ENCODE measurements at regions not wholly inside any gene's neighbourhood (a gene's known extent, or its start where the extent isn't known, plus 50 kb on each side); places are given as distances from the start of the nearest gene placed in this dataset.

DNA sequence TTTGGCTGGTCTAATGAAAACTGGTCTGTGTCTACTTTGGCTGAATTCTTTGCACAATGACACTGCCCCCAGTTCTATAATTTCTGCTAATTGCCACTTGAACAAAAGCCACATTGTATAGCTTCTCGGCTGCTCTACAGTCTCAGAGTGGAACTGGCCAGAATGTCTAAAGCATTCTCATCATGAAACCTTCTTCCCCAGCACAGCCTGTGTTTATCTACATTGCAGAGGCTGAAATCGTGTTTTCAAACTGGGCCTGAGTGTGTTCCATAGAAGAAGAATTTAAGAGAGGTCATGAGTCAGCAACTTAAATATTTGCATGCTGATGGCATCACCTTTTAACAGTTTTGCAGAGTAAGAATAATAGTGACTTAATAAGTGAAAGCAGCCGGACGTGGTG is 177.2 kb downstream of the BUB3 start:
- Histone ChIP-seq H3K4me2 (ENCODE audit: insufficient read depth, low read length) (no peak overlapping the region), H3K27me3 (ENCODE audit: control insufficient read depth in 2 of 2, insufficient read depth in 2 of 2, low read length in 2 of 2) (no peaks in the 10 kb centered on the region), H3K27ac (ENCODE audit: extremely low read depth, low read depth, low read length) (no peak overlapping the region), H3K4me3 (no peak overlapping the region), H4K20me1 (replicated peaks; ENCODE audit: control insufficient read depth, insufficient read depth, low read length) (no peaks in the 10 kb centered on the region), H2AFZ (ENCODE audit: low read depth, low read length) (no peak overlapping the region), H3K4me1 (replicated peaks in 1 of 2; ENCODE audit: control insufficient read depth in 2 of 2, insufficient read depth in 2 of 2, low read length in 2 of 2) (no peaks in the 10 kb centered on the region), H3K36me3 (ENCODE audit: control insufficient read depth, insufficient read depth, low read length) (no peaks in the 10 kb centered on the region), H3K79me2 (ENCODE audit: control insufficient read depth, insufficient read depth, low read length) (no peaks in the 10 kb centered on the region), H3K9ac (ENCODE audit: insufficient read depth in 1 of 2, low read depth in 2 of 2, low read length in 2 of 2) (no peak overlapping the region), H3K9me3 (replicated peaks; ENCODE audit: control insufficient read depth, insufficient read depth, low read depth, low read length) (no peaks in the 10 kb centered on the region), H3K9me1 (ENCODE audit: control insufficient read depth, insufficient read depth, low read length) (no peaks in the 10 kb centered on the region)
- FAIRE-seq (no peak), DNase-seq (ENCODE audit: extremely low read depth in 1 of 4, low spot score in 3 of 4) (no peak), ATAC-seq (no peak)
- intact Hi-C loops (cut with micrococcal nuclease) (no loop called here), in situ Hi-C loops (cut with MboI) (no loop called here)
- BruUV-seq (replicated peaks) = no TSS peak
- POLR2A ChIA-PET = no interaction called here
- WGBS (ENCODE audit: insufficient coverage, low coverage, missing lambda C conversion rate) = 0% methylated on average over 4 of the region's 4 CpGs
- CTCF ChIA-PET (ENCODE audit: low intra/inter-chr PET ratio) = no interaction called here
- TF ChIP-seq ZNF830 (CRISPR knock-in tag; IDR thresholded peaks at IDR 0.05) (no peak), ZNF316 (IDR thresholded peaks at IDR 0.05) (peak; percentile 52; the same call in 1 of the 2 replicates), MAFG (tag; conservative IDR thresholded peaks at IDR 0.05) (peak; percentile 44), ZC3H8 (IDR thresholded peaks at IDR 0.05) (no peak), C11orf30 (IDR thresholded peaks at IDR 0.05; ENCODE audit: low read depth) (peak; percentile 42), NEUROD1 (IDR thresholded peaks at IDR 0.05; ENCODE audit: borderline replicate concordance, low read depth, low read length, partially characterized antibody) (no peak), HNRNPH1 (optimal IDR thresholded peaks at IDR 0.05; ENCODE audit: low read depth, low read length) (no peak)
- TF ChIP-seq, protein P1, sequence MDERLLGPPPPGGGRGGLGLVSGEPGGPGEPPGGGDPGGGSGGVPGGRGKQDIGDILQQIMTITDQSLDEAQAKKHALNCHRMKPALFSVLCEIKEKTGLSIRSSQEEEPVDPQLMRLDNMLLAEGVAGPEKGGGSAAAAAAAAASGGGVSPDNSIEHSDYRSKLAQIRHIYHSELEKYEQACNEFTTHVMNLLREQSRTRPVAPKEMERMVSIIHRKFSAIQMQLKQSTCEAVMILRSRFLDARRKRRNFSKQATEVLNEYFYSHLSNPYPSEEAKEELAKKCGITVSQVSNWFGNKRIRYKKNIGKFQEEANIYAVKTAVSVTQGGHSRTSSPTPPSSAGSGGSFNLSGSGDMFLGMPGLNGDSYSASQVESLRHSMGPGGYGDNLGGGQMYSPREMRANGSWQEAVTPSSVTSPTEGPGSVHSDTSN (CRISPR knock-in tag; IDR thresholded peaks at IDR 0.05; ENCODE audit: low read depth) = no peak
- TF ChIP-seq, protein P1 (tag; conservative IDR thresholded peaks at IDR 0.05; ENCODE audit: low read depth) = no peak
- TF ChIP-seq, protein P2, sequence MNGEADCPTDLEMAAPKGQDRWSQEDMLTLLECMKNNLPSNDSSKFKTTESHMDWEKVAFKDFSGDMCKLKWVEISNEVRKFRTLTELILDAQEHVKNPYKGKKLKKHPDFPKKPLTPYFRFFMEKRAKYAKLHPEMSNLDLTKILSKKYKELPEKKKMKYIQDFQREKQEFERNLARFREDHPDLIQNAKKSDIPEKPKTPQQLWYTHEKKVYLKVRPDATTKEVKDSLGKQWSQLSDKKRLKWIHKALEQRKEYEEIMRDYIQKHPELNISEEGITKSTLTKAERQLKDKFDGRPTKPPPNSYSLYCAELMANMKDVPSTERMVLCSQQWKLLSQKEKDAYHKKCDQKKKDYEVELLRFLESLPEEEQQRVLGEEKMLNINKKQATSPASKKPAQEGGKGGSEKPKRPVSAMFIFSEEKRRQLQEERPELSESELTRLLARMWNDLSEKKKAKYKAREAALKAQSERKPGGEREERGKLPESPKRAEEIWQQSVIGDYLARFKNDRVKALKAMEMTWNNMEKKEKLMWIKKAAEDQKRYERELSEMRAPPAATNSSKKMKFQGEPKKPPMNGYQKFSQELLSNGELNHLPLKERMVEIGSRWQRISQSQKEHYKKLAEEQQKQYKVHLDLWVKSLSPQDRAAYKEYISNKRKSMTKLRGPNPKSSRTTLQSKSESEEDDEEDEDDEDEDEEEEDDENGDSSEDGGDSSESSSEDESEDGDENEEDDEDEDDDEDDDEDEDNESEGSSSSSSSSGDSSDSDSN (IDR thresholded peaks at IDR 0.05; ENCODE audit: borderline replicate concordance in 1 of 2, low read depth in 2 of 2, low read length in 2 of 2) = no peak
- TF ChIP-seq, protein P3, sequence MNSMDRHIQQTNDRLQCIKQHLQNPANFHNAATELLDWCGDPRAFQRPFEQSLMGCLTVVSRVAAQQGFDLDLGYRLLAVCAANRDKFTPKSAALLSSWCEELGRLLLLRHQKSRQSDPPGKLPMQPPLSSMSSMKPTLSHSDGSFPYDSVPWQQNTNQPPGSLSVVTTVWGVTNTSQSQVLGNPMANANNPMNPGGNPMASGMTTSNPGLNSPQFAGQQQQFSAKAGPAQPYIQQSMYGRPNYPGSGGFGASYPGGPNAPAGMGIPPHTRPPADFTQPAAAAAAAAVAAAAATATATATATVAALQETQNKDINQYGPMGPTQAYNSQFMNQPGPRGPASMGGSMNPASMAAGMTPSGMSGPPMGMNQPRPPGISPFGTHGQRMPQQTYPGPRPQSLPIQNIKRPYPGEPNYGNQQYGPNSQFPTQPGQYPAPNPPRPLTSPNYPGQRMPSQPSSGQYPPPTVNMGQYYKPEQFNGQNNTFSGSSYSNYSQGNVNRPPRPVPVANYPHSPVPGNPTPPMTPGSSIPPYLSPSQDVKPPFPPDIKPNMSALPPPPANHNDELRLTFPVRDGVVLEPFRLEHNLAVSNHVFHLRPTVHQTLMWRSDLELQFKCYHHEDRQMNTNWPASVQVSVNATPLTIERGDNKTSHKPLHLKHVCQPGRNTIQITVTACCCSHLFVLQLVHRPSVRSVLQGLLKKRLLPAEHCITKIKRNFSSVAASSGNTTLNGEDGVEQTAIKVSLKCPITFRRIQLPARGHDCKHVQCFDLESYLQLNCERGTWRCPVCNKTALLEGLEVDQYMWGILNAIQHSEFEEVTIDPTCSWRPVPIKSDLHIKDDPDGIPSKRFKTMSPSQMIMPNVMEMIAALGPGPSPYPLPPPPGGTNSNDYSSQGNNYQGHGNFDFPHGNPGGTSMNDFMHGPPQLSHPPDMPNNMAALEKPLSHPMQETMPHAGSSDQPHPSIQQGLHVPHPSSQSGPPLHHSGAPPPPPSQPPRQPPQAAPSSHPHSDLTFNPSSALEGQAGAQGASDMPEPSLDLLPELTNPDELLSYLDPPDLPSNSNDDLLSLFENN (IDR thresholded peaks at IDR 0.05; ENCODE audit: low read depth in 2 of 2, low read length in 2 of 2) = no peak
